GM10266 (cell line): ENCODE measurements at regions not wholly inside any gene's neighbourhood (a gene's known extent, or its start where the extent isn't known, plus 50 kb on each side); places are given as distances from the start of the nearest gene placed in this dataset.
"Not testable (repeated sequence)": the region's sequence is repeated elsewhere in the genome, so short reads cannot be mapped to it uniquely, and the experiment has no call there.

ENCODE experiments used
- DNase-seq: peaks from one replicate; pipeline ENCODE4 v3.0.0; 2012; ENCODE audit errors: extremely low spot score
- TF ChIP-seq, protein P1 (sequence below): IDR thresholded peaks from 2 replicates; pipeline ENCODE4 v1.5.1; 2012; ENCODE audit warnings: mild to moderate bottlenecking, low read depth; ENCODE audit not compliant: control insufficient read depth, insufficient read depth; ENCODE audit errors: missing control alignments

- no peak for DNase-seq
- TF ChIP-seq, protein P1, sequence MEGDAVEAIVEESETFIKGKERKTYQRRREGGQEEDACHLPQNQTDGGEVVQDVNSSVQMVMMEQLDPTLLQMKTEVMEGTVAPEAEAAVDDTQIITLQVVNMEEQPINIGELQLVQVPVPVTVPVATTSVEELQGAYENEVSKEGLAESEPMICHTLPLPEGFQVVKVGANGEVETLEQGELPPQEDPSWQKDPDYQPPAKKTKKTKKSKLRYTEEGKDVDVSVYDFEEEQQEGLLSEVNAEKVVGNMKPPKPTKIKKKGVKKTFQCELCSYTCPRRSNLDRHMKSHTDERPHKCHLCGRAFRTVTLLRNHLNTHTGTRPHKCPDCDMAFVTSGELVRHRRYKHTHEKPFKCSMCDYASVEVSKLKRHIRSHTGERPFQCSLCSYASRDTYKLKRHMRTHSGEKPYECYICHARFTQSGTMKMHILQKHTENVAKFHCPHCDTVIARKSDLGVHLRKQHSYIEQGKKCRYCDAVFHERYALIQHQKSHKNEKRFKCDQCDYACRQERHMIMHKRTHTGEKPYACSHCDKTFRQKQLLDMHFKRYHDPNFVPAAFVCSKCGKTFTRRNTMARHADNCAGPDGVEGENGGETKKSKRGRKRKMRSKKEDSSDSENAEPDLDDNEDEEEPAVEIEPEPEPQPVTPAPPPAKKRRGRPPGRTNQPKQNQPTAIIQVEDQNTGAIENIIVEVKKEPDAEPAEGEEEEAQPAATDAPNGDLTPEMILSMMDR: no peak
Observed at GRCh38 chr11:80281194-80281593, 840.4 kb upstream of the TENM4 start.

DNA sequence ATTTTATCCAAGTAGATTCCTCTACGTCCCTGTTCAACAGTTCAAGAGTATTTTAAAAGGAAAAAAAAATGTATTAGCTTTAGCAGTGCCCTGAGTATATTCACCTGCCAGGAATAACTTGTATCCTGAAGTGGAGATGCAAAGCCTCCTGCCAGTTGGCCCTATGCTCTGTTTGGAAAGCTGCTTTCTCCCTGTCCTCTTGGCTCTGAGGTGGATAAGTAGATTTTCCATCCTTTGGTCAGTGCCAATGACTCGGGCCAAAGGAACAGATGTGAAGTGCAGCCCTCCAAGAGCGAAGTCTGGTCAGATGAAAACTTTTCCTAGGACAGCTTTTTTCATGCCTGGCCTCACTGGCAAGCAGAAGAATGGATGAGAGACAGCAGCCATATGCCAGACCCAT, 839.9 kb upstream of the TENM4 start:
- TF ChIP-seq, protein P1: no peak
- no peak for DNase-seq

GRCh38 chr11:80261776-80262175, 820.9 kb upstream of the TENM4 start:
- TF ChIP-seq, protein P1: no peak

DNA sequence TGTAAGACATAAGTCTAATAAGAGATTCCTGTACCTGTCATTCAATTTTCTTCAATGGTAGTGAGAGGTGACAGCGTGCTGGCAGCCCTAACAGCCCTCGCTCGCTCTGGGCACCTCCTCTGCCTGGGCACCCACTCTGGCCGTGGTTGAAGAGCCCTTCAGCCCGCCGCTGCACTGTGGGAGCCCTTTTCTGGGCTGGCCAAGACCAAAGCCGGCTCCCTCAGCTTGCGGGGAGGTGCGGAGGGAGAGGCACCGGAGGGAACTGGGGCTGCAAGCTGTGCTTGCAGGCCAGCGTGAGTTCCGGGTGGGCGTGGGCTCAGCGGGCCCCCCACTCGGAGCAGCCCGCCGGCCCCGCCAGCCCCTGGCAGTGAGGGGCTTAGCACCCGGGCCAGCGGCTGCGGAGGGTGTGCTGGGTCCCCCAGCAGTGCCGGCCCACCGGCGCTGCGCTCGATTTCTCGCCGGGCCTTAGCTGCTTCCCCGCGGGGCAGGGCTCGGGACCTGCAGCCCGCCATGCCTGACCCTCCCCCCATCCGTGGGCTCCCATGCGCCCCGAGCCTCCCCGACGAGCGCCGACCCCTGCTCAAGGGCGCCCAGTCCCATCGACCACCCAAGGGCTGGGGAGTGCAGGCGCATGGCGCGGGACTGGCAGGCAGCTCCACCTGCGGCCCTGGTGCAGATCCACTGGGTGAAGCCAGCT, 816.6 kb upstream of the TENM4 start:
- DNase-seq: not testable (repeated sequence)

More at GRCh38 chr11:80261776-80262175, 820.9 kb upstream of the TENM4 start:
- no peak for DNase-seq

- no peak for DNase-seq
- TF ChIP-seq, protein P1: no peak
Observed at GRCh38 chr11:80255021-80255420, 814.2 kb upstream of the TENM4 start.

GRCh38 chr11:80241766-80242165, 800.9 kb upstream of the TENM4 start:
- DNase-seq: no peak
- TF ChIP-seq, protein P1: no peak

DNA sequence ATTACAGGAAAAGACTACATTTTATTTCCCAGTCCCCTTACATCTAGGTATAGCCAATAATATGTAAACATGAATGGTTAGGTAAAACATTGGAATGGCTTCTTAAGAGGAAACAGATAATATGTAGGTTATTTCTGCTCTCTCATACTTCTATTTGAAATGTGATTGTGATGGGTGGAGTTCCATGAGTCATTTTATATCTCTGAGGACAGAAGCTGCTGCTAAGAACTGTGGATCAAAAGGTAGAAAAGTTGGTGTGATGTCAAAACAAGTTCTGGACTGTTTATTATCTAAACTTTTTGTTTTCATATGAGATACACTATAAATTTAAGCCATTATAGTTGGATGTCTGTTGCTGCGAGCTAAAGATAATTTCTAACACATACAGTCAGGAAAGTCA, 799.4 kb upstream of the TENM4 start:
- DNase-seq: no peak
- TF ChIP-seq, protein P1: no peak

- TF ChIP-seq, protein P1: no peak
- DNase-seq: no peak
Observed at GRCh38 chr11:80239217-80239616, 798.4 kb upstream of the TENM4 start.
